H9 (cell line): ENCODE measurements at regions not wholly inside any gene's neighbourhood (a gene's known extent, or its start where the extent isn't known, plus 50 kb on each side); places are given as distances from the start of the nearest gene placed in this dataset.

ENCODE experiments used
- DNase-seq: peaks from one replicate; pipeline ENCODE4 v3.0.0-alpha.2; 2017
- H2AFZ ChIP-seq: one replicate; pipeline ENCODE4 v1.6.1; 2013; ENCODE audit warnings: mild to moderate bottlenecking, low read length, control low read depth, moderate library complexity
- H2AK5ac ChIP-seq: 2 replicates; pipeline ENCODE4 v1.6.1; 2013; ENCODE audit warnings: low read length, control low read depth, mixed read lengths; ENCODE audit not compliant: insufficient read length
- H2BK120ac ChIP-seq: one replicate; pipeline ENCODE4 v1.6.1; 2013; ENCODE audit warnings: low read depth, mild to moderate bottlenecking, low read length, control low read depth, inconsistent platforms; ENCODE audit not compliant: poor library complexity, severe bottlenecking
- H2BK12ac ChIP-seq: 2 replicates; pipeline ENCODE4 v1.6.1; 2013; ENCODE audit warnings: low read length, control low read depth, mixed read lengths, low read depth; ENCODE audit not compliant: insufficient read length
- H2BK15ac ChIP-seq: 2 replicates; pipeline ENCODE4 v1.6.1; 2013; ENCODE audit warnings: low read depth, low read length, control low read depth
- H2BK20ac ChIP-seq: one replicate; pipeline ENCODE4 v1.6.1; 2013; ENCODE audit warnings: low read depth, mild to moderate bottlenecking, low read length, control low read depth, inconsistent platforms; ENCODE audit not compliant: poor library complexity, severe bottlenecking
- H2BK5ac ChIP-seq: 2 replicates; pipeline ENCODE4 v1.6.1; 2013; ENCODE audit warnings: low read length, control low read depth, mixed read lengths; ENCODE audit not compliant: insufficient read length
- H3K14ac ChIP-seq: 2 replicates; pipeline ENCODE4 v1.6.1; 2013; ENCODE audit warnings: low read length, control low read depth; ENCODE audit not compliant: insufficient read depth
- H3K18ac ChIP-seq: 2 replicates; pipeline ENCODE4 v1.6.1; 2013; ENCODE audit warnings: low read depth, mild to moderate bottlenecking, mixed read lengths, low read length, control low read depth; ENCODE audit not compliant: insufficient read length
- H3K23ac ChIP-seq: 2 replicates; pipeline ENCODE4 v1.6.1; 2013; ENCODE audit warnings: low read length, control low read depth, mixed read lengths, low read depth; ENCODE audit not compliant: insufficient read length
- H3K23me2 ChIP-seq: 2 replicates; pipeline ENCODE4 v1.6.1; 2013; ENCODE audit warnings: low read depth, mild to moderate bottlenecking, mixed read lengths, low read length, control low read depth; ENCODE audit not compliant: insufficient read length, poor library complexity, severe bottlenecking
- H3K27ac ChIP-seq: 2 replicates; pipeline ENCODE4 v1.5.1; 2013; ENCODE audit warnings: low read length, control low read depth, mixed read lengths, low read depth; ENCODE audit not compliant: insufficient read length
- H3K27me3 ChIP-seq: 2 replicates; pipeline ENCODE4 v1.6.1; 2013; ENCODE audit warnings: low read length, control low read depth, inconsistent platforms; ENCODE audit not compliant: insufficient read depth
- H3K4ac ChIP-seq: 2 replicates; pipeline ENCODE4 v1.6.1; 2013; ENCODE audit warnings: low read depth, mild to moderate bottlenecking, control low read depth, inconsistent platforms, low read length, moderate library complexity
- H3K4me1 ChIP-seq: 2 replicates; pipeline ENCODE4 v1.6.1; 2013; ENCODE audit warnings: low read length, control low read depth, inconsistent platforms; ENCODE audit not compliant: insufficient read depth
- H3K4me2 ChIP-seq: 2 replicates; pipeline ENCODE4 v1.6.1; 2013; ENCODE audit warnings: low read length, control low read depth, mixed read lengths; ENCODE audit not compliant: insufficient read length, insufficient read depth
- H3K56ac ChIP-seq: 2 replicates; pipeline ENCODE4 v1.6.1; 2013; ENCODE audit warnings: low read depth, mild to moderate bottlenecking, mixed read lengths, low read length, control low read depth; ENCODE audit not compliant: insufficient read length
- H3K79me1 ChIP-seq: 2 replicates; pipeline ENCODE4 v1.6.1; 2013; ENCODE audit warnings: low read depth, mild to moderate bottlenecking, moderate library complexity, low read length, control low read depth, inconsistent platforms; ENCODE audit not compliant: insufficient read depth, poor library complexity, severe bottlenecking
- H3K79me2 ChIP-seq: 2 replicates; pipeline ENCODE4 v1.6.1; 2013; ENCODE audit warnings: low read length, control low read depth, inconsistent platforms; ENCODE audit not compliant: insufficient read depth
- H3K9ac ChIP-seq: 2 replicates; pipeline ENCODE4 v1.6.1; 2013; ENCODE audit warnings: low read length, control low read depth, mixed read lengths; ENCODE audit not compliant: insufficient read length; ENCODE audit errors: extremely low read depth
- H3K9me3 ChIP-seq: one replicate; pipeline ENCODE4 v1.6.1; 2013; ENCODE audit warnings: low read depth, low read length, inconsistent platforms; ENCODE audit not compliant: control insufficient read depth
- H3T11ph ChIP-seq: one replicate; pipeline ENCODE4 v1.6.1; 2013; ENCODE audit warnings: mild to moderate bottlenecking, low read length, control low read depth, inconsistent platforms
- H4K20me1 ChIP-seq: one replicate; pipeline ENCODE4 v1.6.1; 2013; ENCODE audit not compliant: control insufficient read depth, insufficient read length, insufficient read depth
- H4K5ac ChIP-seq: 2 replicates; pipeline ENCODE4 v1.6.1; 2013; ENCODE audit warnings: low read depth, mild to moderate bottlenecking, mixed read lengths, low read length, control low read depth; ENCODE audit not compliant: insufficient read length
- H4K8ac ChIP-seq: replicated peaks from 2 replicates; pipeline ENCODE4 v1.6.1; 2013; ENCODE audit warnings: low read length, control low read depth, mixed read lengths, low read depth; ENCODE audit not compliant: insufficient read length
- H4K91ac ChIP-seq: 2 replicates; pipeline ENCODE4 v1.6.1; 2013; ENCODE audit warnings: low read depth, mild to moderate bottlenecking, moderate library complexity, mixed read lengths, low read length, control low read depth; ENCODE audit not compliant: insufficient read length
- H3K27ac Mint-ChIP-seq, 3 experiments: 2 replicates in 2 of 3; 3 replicates in 1 of 3; pipeline ENCODE4 v1.8.0; 2020 to 2021; ENCODE audit warnings: mixed read lengths in 3 of 3, mild to moderate bottlenecking in 1 of 3, moderate library complexity in 1 of 3
- H3K27me3 Mint-ChIP-seq: 2 replicates; pipeline ENCODE4 v1.8.0; 2021; ENCODE audit warnings: low read depth, mild to moderate bottlenecking, moderate library complexity, mixed read lengths
- H3K36me3 Mint-ChIP-seq, 3 experiments: 2 replicates in 2 of 3; 3 replicates in 1 of 3; pipeline ENCODE4 v1.8.0; 2020 to 2021; ENCODE audit warnings: low read depth in 3 of 3, mixed read lengths in 3 of 3; ENCODE audit not compliant: insufficient read depth in 1 of 3
- H3K4me1 Mint-ChIP-seq, 2 experiments: 2 replicates each; pipeline ENCODE4 v1.8.0; 2020; ENCODE audit warnings: mixed read lengths in 2 of 2
- H3K4me3 Mint-ChIP-seq, 2 experiments: 2 replicates in 1 of 2; 3 replicates in 1 of 2; pipeline ENCODE4 v1.8.0; 2020 to 2021; ENCODE audit warnings: mild to moderate bottlenecking in 2 of 2, mixed read lengths in 2 of 2, moderate library complexity in 1 of 2
- H3K9me3 Mint-ChIP-seq, 2 experiments: 2 replicates in 1 of 2; 3 replicates in 1 of 2; pipeline ENCODE4 v1.8.0; 2020; ENCODE audit warnings: mild to moderate bottlenecking in 2 of 2, mixed read lengths in 2 of 2, moderate library complexity in 1 of 2
- CTCF ChIP-seq: fragments of 200-600 bp; sonication (generic); conservative IDR thresholded peaks from 3 replicates; pipeline ENCODE4 v1.8.0; 2021; ENCODE audit warnings: antibody characterized with exemption, mild to moderate bottlenecking
- WGBS: extraction: QIAGEN DNeasy Blood & Tissue Kit; methylation state at CpG from one replicate; pipeline ENCODE4 v1.1.7; 2013; ENCODE audit warnings: missing lambda C conversion rate, low lambda C conversion rate, mixed read lengths; ENCODE audit not compliant: insufficient read length; ENCODE audit errors: extremely low coverage; 5-methylcytosine and 5-hydroxymethylcytosine counted together

GRCh38 chrX:115459883-115460880 is 100.8 kb upstream of the PLS3 start:
- Histone ChIP-seq H4K5ac (no peak overlapping the region), H3K56ac (no peak overlapping the region), H3K4ac (no peak overlapping the region), H2BK15ac (no peak overlapping the region), H2BK5ac (no peak overlapping the region), H4K20me1 (no peaks in the 10 kb centered on the region), H3K9me3 (no peaks in the 10 kb centered on the region), H3K27ac (no peak overlapping the region), H2AK5ac (no peak overlapping the region), H2BK12ac (no peak overlapping the region), H3K23ac (no peak overlapping the region), H4K91ac (no peak overlapping the region), H3T11ph (no peak overlapping the region), H3K79me1 (no peaks in the 10 kb centered on the region), H3K79me2 (no peaks in the 10 kb centered on the region), H2BK120ac (no peak overlapping the region), H2BK20ac (no peak overlapping the region), H3K4me2 (no peak overlapping the region), H3K14ac (no peak overlapping the region), H4K8ac (no peak overlapping the region), H3K4me1 (no peaks in the 10 kb centered on the region), H2AFZ (no peak overlapping the region), H3K9ac (no peak overlapping the region), H3K27me3 (no peaks in the 10 kb centered on the region), H3K18ac (no peak overlapping the region), H3K23me2 (no peaks in the 10 kb centered on the region)
- no peak for TF ChIP-seq CTCF
- WGBS = no CpG with 5 or more reads among the region's 3 CpGs
- no peak for DNase-seq
- Mint-ChIP-seq H3K27me3 (peaks cover 1% of the 10 kb centered on the region), H3K9me3 (no peaks in the 10 kb centered on the region), H3K4me1 (peaks cover 14% of the 10 kb centered on the region in 2 experiments), H3K27ac (no peak overlapping the region), H3K36me3 (no peaks in the 10 kb centered on the region), H3K4me3 (no peak overlapping the region)
